Liver (tissue), 8 donors: ENCODE measurements at regions not wholly inside any gene's neighbourhood (a gene's known extent, or its start where the extent isn't known, plus 50 kb on each side); places are given as distances from the start of the nearest gene placed in this dataset.

Source experiments
- DNase-seq: peaks from one replicate; pipeline ENCODE4 v3.0.0-alpha.2; 2017; ENCODE audit warnings: low spot score
- H3K27ac ChIP-seq, 2 donors: one replicate each; pipeline ENCODE4 v1.7.0; 2013; ENCODE audit warnings: inconsistent platforms in 2 of 2, low read length in 2 of 2, control low read depth in 1 of 2, low read depth in 1 of 2, mild to moderate bottlenecking in 1 of 2
- H3K27me3 ChIP-seq, 4 donors: one replicate each; pipeline versions ENCODE4 v1.6.1 to v1.7.0; 2013; ENCODE audit warnings: low read length in 3 of 4, inconsistent platforms in 1 of 4, mild to moderate bottlenecking in 1 of 4, moderate library complexity in 1 of 4; ENCODE audit not compliant: control insufficient read depth in 4 of 4, insufficient read depth in 4 of 4
- H3K36me3 ChIP-seq, 4 donors: one replicate each; pipeline versions ENCODE4 v1.6.1 to v1.7.0; 2013; ENCODE audit warnings: low read length in 3 of 4, mild to moderate bottlenecking in 3 of 4, low read depth in 1 of 4, moderate library complexity in 1 of 4; ENCODE audit not compliant: control insufficient read depth in 4 of 4, insufficient read depth in 3 of 4
- H3K4me1 ChIP-seq, 4 donors: one replicate each; pipeline versions ENCODE4 v1.6.1 to v1.7.0; 2013; ENCODE audit warnings: low read length in 3 of 4, mild to moderate bottlenecking in 3 of 4, moderate library complexity in 1 of 4; ENCODE audit not compliant: control insufficient read depth in 4 of 4, insufficient read depth in 4 of 4
- H3K4me3 ChIP-seq, 3 donors: one replicate each; pipeline versions ENCODE4 v1.6.1 to v1.7.0; 2013; ENCODE audit warnings: low read length in 3 of 3, control low read depth in 1 of 3, low read depth in 1 of 3, mild to moderate bottlenecking in 1 of 3
- H3K9ac ChIP-seq, 2 donors: one replicate each; pipeline ENCODE4 v1.7.0; 2013; ENCODE audit warnings: low read length in 2 of 2, mild to moderate bottlenecking in 2 of 2, moderate library complexity in 2 of 2, control low read depth in 1 of 2, low read depth in 1 of 2
- H3K9me3 ChIP-seq, 4 donors: one replicate each; pipeline versions ENCODE4 v1.6.1 to v1.7.0; 2013; ENCODE audit warnings: low read length in 3 of 4; ENCODE audit not compliant: control insufficient read depth in 4 of 4
- EGR1 ChIP-seq, 2 donors: IDR thresholded peaks; 2 replicates each; pipeline ENCODE4 v1.6.1; 2016 to 2018; ENCODE audit warnings: antibody characterized with exemption in 2 of 2, low read depth in 2 of 2
- FOXA1 ChIP-seq: IDR thresholded peaks from 2 replicates; pipeline ENCODE4 v1.6.1; 2016; ENCODE audit warnings: antibody characterized with exemption
- FOXA2 ChIP-seq: IDR thresholded peaks from 2 replicates; pipeline ENCODE4 v1.6.1; 2016; ENCODE audit warnings: antibody characterized with exemption
- GABPA ChIP-seq, 2 donors: IDR thresholded peaks in 1 of 2; conservative IDR thresholded peaks in 1 of 2; 2 replicates each; pipeline ENCODE4 v1.6.1; 2016; ENCODE audit warnings: antibody characterized with exemption in 2 of 2, mild to moderate bottlenecking in 1 of 2, moderate library complexity in 1 of 2
- HNF4A ChIP-seq, 2 donors: conservative IDR thresholded peaks; 2 replicates each; pipeline ENCODE4 v1.6.1; 2016; ENCODE audit warnings: antibody characterized with exemption in 2 of 2, mild to moderate bottlenecking in 2 of 2
- HNF4G ChIP-seq: IDR thresholded peaks from 2 replicates; pipeline ENCODE4 v1.6.1; 2016; ENCODE audit warnings: antibody characterized with exemption
- JUND ChIP-seq, 2 donors: IDR thresholded peaks; 2 replicates each; pipeline ENCODE4 v1.6.1; 2016; ENCODE audit warnings: antibody characterized with exemption in 2 of 2
- NR2F2 ChIP-seq: IDR thresholded peaks from 2 replicates; pipeline ENCODE4 v1.6.1; 2016; ENCODE audit warnings: antibody characterized with exemption
- RAD21 ChIP-seq, 2 donors: IDR thresholded peaks; 2 replicates each; pipeline ENCODE4 v1.6.1; 2016; ENCODE audit warnings: antibody characterized with exemption in 2 of 2, mild to moderate bottlenecking in 2 of 2
- RXRA ChIP-seq, 2 donors: IDR thresholded peaks; 2 replicates each; pipeline ENCODE4 v1.6.1; 2017 to 2018; ENCODE audit warnings: antibody characterized with exemption in 2 of 2, mild to moderate bottlenecking in 1 of 2
- SP1 ChIP-seq: IDR thresholded peaks from 2 replicates; pipeline ENCODE4 v1.6.1; 2018; ENCODE audit warnings: antibody characterized with exemption, mild to moderate bottlenecking
- TAF1 ChIP-seq: conservative IDR thresholded peaks from 2 replicates; pipeline ENCODE4 v1.6.1; 2016; ENCODE audit warnings: antibody characterized with exemption, mild to moderate bottlenecking
- YY1 ChIP-seq: IDR thresholded peaks from 2 replicates; pipeline ENCODE4 v1.6.1; 2016; ENCODE audit warnings: antibody characterized with exemption, mild to moderate bottlenecking
- WGBS: extraction: QIAGEN DNeasy Blood & Tissue Kit; methylation state at CpG from one replicate; pipeline ENCODE4 v1.1.7; 2013; 5-methylcytosine and 5-hydroxymethylcytosine counted together
- TF ChIP-seq, protein P1 (sequence below): IDR thresholded peaks from 2 replicates; pipeline ENCODE4 v1.6.1; 2016; ENCODE audit warnings: antibody characterized with exemption
- TF ChIP-seq, protein P2 (sequence below): IDR thresholded peaks from 2 replicates; pipeline ENCODE4 v1.6.1; 2016; ENCODE audit warnings: antibody characterized with exemption
- TF ChIP-seq, protein P3 (sequence below): IDR thresholded peaks from 2 replicates; pipeline ENCODE4 v1.6.1; 2016; ENCODE audit warnings: antibody characterized with exemption, mild to moderate bottlenecking
- TF ChIP-seq, protein P4 (sequence below): IDR thresholded peaks from 2 replicates; pipeline ENCODE4 v1.6.1; 2016; ENCODE audit warnings: antibody characterized with exemption
- TF ChIP-seq, protein P5 (sequence below): fragments of 150-350 bp; IDR thresholded peaks from 2 replicates; pipeline ENCODE4 v1.5.1; 2017; ENCODE audit warnings: improper control_type of control experiment, low read depth, low read length; ENCODE audit not compliant: missing input control
- donor health status: healthy.
- donor health status: healthy.
- donor health status: healthy.
- donor health status: healthy.
- donor health status: healthy.

DNA sequence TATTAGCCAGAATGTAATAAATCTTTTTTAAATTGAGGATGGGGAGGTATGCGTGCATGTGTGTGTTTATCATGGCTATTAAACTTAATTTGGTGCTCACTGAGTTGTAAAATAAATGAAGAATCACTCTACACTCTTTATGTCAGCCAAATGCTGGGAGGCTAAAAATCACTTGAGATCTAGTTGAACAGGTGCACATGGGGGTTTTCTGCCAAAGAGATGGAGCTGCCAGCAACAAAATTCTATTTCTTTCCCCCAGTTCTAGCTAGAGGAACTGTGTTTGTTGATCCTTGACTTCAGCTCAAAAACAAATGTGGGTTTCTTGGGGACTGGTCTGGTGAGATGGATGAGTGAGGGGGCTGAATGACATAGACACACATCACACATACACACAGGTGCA, 183.3 kb upstream of the BTBD3 start:
- Histone ChIP-seq H3K27me3 (no peaks in the 10 kb centered on the region), H3K36me3 (no peaks in the 10 kb centered on the region), H3K4me3 (no peak overlapping the region), H3K9me3 (no peaks in the 10 kb centered on the region), H3K27ac (no peak overlapping the region), H3K9ac (no peak overlapping the region), H3K4me1 (no peaks in the 10 kb centered on the region)
- TF ChIP-seq SP1 (no peak), HNF4A (conservative IDR thresholded peaks at IDR 0.05) (no peak), NR2F2 (no peak), RXRA (IDR thresholded peaks at IDR 0.05) (no peak), JUND (IDR thresholded peaks at IDR 0.05) (no peak), RAD21 (IDR thresholded peaks at IDR 0.05) (no peak), FOXA1 (no peak), YY1 (no peak), FOXA2 (no peak), GABPA (IDR thresholded peaks at IDR 0.05 in 1 of 2, conservative IDR thresholded peaks at IDR 0.05 in 1 of 2) (no peak), TAF1 (no peak)
- TF ChIP-seq, protein P1, sequence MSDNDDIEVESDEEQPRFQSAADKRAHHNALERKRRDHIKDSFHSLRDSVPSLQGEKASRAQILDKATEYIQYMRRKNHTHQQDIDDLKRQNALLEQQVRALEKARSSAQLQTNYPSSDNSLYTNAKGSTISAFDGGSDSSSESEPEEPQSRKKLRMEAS: no peak
- TF ChIP-seq, protein P2, sequence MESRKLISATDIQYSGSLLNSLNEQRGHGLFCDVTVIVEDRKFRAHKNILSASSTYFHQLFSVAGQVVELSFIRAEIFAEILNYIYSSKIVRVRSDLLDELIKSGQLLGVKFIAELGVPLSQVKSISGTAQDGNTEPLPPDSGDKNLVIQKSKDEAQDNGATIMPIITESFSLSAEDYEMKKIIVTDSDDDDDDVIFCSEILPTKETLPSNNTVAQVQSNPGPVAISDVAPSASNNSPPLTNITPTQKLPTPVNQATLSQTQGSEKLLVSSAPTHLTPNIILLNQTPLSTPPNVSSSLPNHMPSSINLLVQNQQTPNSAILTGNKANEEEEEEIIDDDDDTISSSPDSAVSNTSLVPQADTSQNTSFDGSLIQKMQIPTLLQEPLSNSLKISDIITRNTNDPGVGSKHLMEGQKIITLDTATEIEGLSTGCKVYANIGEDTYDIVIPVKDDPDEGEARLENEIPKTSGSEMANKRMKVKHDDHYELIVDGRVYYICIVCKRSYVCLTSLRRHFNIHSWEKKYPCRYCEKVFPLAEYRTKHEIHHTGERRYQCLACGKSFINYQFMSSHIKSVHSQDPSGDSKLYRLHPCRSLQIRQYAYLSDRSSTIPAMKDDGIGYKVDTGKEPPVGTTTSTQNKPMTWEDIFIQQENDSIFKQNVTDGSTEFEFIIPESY: no peak
- TF ChIP-seq, protein P3, sequence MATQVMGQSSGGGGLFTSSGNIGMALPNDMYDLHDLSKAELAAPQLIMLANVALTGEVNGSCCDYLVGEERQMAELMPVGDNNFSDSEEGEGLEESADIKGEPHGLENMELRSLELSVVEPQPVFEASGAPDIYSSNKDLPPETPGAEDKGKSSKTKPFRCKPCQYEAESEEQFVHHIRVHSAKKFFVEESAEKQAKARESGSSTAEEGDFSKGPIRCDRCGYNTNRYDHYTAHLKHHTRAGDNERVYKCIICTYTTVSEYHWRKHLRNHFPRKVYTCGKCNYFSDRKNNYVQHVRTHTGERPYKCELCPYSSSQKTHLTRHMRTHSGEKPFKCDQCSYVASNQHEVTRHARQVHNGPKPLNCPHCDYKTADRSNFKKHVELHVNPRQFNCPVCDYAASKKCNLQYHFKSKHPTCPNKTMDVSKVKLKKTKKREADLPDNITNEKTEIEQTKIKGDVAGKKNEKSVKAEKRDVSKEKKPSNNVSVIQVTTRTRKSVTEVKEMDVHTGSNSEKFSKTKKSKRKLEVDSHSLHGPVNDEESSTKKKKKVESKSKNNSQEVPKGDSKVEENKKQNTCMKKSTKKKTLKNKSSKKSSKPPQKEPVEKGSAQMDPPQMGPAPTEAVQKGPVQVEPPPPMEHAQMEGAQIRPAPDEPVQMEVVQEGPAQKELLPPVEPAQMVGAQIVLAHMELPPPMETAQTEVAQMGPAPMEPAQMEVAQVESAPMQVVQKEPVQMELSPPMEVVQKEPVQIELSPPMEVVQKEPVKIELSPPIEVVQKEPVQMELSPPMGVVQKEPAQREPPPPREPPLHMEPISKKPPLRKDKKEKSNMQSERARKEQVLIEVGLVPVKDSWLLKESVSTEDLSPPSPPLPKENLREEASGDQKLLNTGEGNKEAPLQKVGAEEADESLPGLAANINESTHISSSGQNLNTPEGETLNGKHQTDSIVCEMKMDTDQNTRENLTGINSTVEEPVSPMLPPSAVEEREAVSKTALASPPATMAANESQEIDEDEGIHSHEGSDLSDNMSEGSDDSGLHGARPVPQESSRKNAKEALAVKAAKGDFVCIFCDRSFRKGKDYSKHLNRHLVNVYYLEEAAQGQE: no peak
- TF ChIP-seq, protein P4, sequence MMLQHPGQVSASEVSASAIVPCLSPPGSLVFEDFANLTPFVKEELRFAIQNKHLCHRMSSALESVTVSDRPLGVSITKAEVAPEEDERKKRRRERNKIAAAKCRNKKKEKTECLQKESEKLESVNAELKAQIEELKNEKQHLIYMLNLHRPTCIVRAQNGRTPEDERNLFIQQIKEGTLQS: no peak
- WGBS: 80% methylated on average over 1 of the region's 1 CpG
- DNase-seq: no peak

DNA sequence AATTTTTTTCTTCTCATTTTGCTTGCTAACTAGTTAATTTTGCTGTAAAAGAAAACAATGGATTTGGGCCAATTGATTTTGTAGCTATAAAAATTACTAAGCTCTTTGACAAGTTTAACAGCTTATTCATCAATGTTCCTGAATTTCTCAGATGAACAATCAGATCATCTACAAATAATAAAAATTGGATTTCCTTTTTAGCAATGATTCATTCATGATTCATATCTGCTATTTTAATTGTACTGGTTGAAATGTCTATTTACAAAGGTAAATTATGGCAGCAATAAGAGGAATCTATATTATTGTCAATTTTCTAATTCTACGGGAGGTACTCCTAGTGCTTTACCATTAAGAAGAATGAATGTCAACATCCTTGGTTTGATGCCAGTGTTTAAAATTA, 178.8 kb upstream of the BTBD3 start:
- Histone ChIP-seq H3K9ac (no peak overlapping the region), H3K9me3 (no peaks in the 10 kb centered on the region), H3K36me3 (no peaks in the 10 kb centered on the region), H3K4me3 (no peak overlapping the region), H3K4me1 (no peaks in the 10 kb centered on the region), H3K27ac (no peak overlapping the region), H3K27me3 (no peaks in the 10 kb centered on the region)
- 84% methylated on average over 1 of the region's 1 CpG for WGBS
- no peak for DNase-seq
- TF ChIP-seq GABPA (IDR thresholded peaks at IDR 0.05 in 1 of 2, conservative IDR thresholded peaks at IDR 0.05 in 1 of 2) (no peak), SP1 (no peak), TAF1 (no peak), RAD21 (IDR thresholded peaks at IDR 0.05) (no peak), NR2F2 (no peak), EGR1 (IDR thresholded peaks at IDR 0.05; ENCODE audit: low read depth in 2 of 2) (no peak), YY1 (no peak), FOXA1 (no peak), HNF4G (no peak), HNF4A (conservative IDR thresholded peaks at IDR 0.05) (no peak), JUND (IDR thresholded peaks at IDR 0.05) (no peak), FOXA2 (no peak)
- TF ChIP-seq, protein P5, sequence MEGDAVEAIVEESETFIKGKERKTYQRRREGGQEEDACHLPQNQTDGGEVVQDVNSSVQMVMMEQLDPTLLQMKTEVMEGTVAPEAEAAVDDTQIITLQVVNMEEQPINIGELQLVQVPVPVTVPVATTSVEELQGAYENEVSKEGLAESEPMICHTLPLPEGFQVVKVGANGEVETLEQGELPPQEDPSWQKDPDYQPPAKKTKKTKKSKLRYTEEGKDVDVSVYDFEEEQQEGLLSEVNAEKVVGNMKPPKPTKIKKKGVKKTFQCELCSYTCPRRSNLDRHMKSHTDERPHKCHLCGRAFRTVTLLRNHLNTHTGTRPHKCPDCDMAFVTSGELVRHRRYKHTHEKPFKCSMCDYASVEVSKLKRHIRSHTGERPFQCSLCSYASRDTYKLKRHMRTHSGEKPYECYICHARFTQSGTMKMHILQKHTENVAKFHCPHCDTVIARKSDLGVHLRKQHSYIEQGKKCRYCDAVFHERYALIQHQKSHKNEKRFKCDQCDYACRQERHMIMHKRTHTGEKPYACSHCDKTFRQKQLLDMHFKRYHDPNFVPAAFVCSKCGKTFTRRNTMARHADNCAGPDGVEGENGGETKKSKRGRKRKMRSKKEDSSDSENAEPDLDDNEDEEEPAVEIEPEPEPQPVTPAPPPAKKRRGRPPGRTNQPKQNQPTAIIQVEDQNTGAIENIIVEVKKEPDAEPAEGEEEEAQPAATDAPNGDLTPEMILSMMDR: no peak
- TF ChIP-seq, protein P1: no peak
- TF ChIP-seq, protein P2: no peak
- TF ChIP-seq, protein P3: no peak
